WTC11 (cell line): ENCODE measurements at regions not wholly inside any gene's neighbourhood (a gene's known extent, or its start where the extent isn't known, plus 50 kb on each side); places are given as distances from the start of the nearest gene placed in this dataset.

Experiments
- ATAC-seq: fragments of 200-7000 bp; cut with Tn5 transposase; 2 replicates; pipeline ENCODE4 v1.10.0; 2021; ENCODE audit warnings: mild to moderate bottlenecking, moderate library complexity
- CTCF ChIA-PET: fragments of 300-600 bp; sonication (Branson Sonifier 250); formaldehyde crosslinking; loops from one replicate; lab custom pipeline; 2021; ENCODE audit warnings: antibody characterized with exemption; lab: Charles Lee
- POLR2A ChIA-PET: fragments of 350-600 bp; sonication (Branson Sonifier 250); formaldehyde crosslinking; loops from one replicate; lab custom pipeline; 2021; ENCODE audit warnings: antibody characterized with exemption; lab: Charles Lee
- DNase-seq: peaks from one replicate; pipeline ENCODE4 v3.0.0; 2021; ENCODE audit warnings: low spot score
- H3K27ac Mint-ChIP-seq: 2 replicates; pipeline ENCODE4 v1.8.0; 2021; ENCODE audit warnings: mixed read lengths
- H3K27me3 Mint-ChIP-seq: 2 replicates; pipeline ENCODE4 v1.8.0; 2021; ENCODE audit warnings: low read depth, mild to moderate bottlenecking, moderate library complexity, mixed read lengths
- H3K36me3 Mint-ChIP-seq: 2 replicates; pipeline ENCODE4 v1.8.0; 2021; ENCODE audit warnings: mixed read lengths
- H3K4me1 Mint-ChIP-seq: 2 replicates; pipeline ENCODE4 v1.8.0; 2022; ENCODE audit warnings: mixed read lengths
- H3K4me3 Mint-ChIP-seq: 2 replicates; pipeline ENCODE4 v1.8.0; 2021; ENCODE audit warnings: mild to moderate bottlenecking, moderate library complexity, mixed read lengths
- H3K9me3 Mint-ChIP-seq: 2 replicates; pipeline ENCODE4 v1.8.0; 2021; ENCODE audit warnings: mixed read lengths
- FOXJ3 ChIP-seq: sonication (generic); formaldehyde crosslinking; IDR thresholded peaks from 2 replicates; pipeline ENCODE4 v1.9.0; 2021; ENCODE audit warnings: missing genetic modification reagents, mild to moderate bottlenecking, borderline replicate concordance
- FOXK1 ChIP-seq: sonication (generic); formaldehyde crosslinking; IDR thresholded peaks from 2 replicates; pipeline ENCODE4 v1.8.0; 2022; ENCODE audit warnings: mild to moderate bottlenecking, moderate library complexity, missing genetic modification reagents
- GTF2I ChIP-seq: fragments of 250-450 bp; sonication (Bioruptor Pico); conservative IDR thresholded peaks from 2 replicates; pipeline ENCODE4 v1.4.0; 2021; ENCODE audit warnings: mild to moderate bottlenecking
- NFYB ChIP-seq: sonication (generic); formaldehyde crosslinking; conservative IDR thresholded peaks from 2 replicates; pipeline ENCODE4 v1.8.0; 2022; ENCODE audit warnings: low read depth, missing genetic modification reagents
- RORB ChIP-seq: fragments of 250-450 bp; sonication (Bioruptor Pico); IDR thresholded peaks from 2 replicates; pipeline ENCODE4 v1.9.0; 2021; ENCODE audit warnings: mild to moderate bottlenecking
- ZNF121 ChIP-seq: sonication (generic); formaldehyde crosslinking; IDR thresholded peaks from 2 replicates; pipeline ENCODE4 v1.8.0; 2023; ENCODE audit warnings: missing genetic modification reagents
- ZNF396 ChIP-seq: fragments of 250-450 bp; sonication (Bioruptor Pico); IDR thresholded peaks from 2 replicates; pipeline ENCODE4 v1.8.0; 2021; ENCODE audit warnings: mild to moderate bottlenecking, moderate library complexity, borderline replicate concordance
- TF ChIP-seq, protein P1 (sequence below): fragments of 250-450 bp; sonication (Bioruptor Pico); IDR thresholded peaks from 2 replicates; pipeline ENCODE4 v1.9.0; 2021; ENCODE audit warnings: moderate library complexity, mild to moderate bottlenecking, inconsistent platforms, borderline replicate concordance
- TF ChIP-seq, protein P2 (sequence below): sonication (generic); formaldehyde crosslinking; IDR thresholded peaks from 2 replicates; pipeline ENCODE4 v1.8.1; 2023; ENCODE audit warnings: mild to moderate bottlenecking, missing genetic modification reagents
- TF ChIP-seq, protein P3 (sequence below): sonication (generic); formaldehyde crosslinking; IDR thresholded peaks from 2 replicates; pipeline ENCODE4 v1.8.1; 2023; ENCODE audit warnings: mild to moderate bottlenecking, missing genetic modification reagents, moderate library complexity
- TF ChIP-seq, protein P4 (sequence below): sonication (generic); formaldehyde crosslinking; IDR thresholded peaks from 2 replicates; pipeline ENCODE4 v1.8.1; 2022; ENCODE audit warnings: missing genetic modification reagents, borderline replicate concordance
- TF ChIP-seq, protein P5 (sequence below): sonication (generic); formaldehyde crosslinking; IDR thresholded peaks from 2 replicates; pipeline ENCODE4 v1.8.1; 2022; ENCODE audit warnings: low read depth, mild to moderate bottlenecking, moderate library complexity, missing genetic modification reagents, borderline replicate concordance
- TF ChIP-seq, protein P6 (sequence below): sonication (generic); formaldehyde crosslinking; IDR thresholded peaks from 2 replicates; pipeline ENCODE4 v1.8.0; 2023; ENCODE audit warnings: mild to moderate bottlenecking, missing genetic modification reagents
- TF ChIP-seq, protein P7 (sequence below): fragments of 250-450 bp; sonication (Bioruptor Pico); IDR thresholded peaks from 2 replicates; pipeline ENCODE4 v2.1.2; 2022; ENCODE audit warnings: mild to moderate bottlenecking, moderate library complexity
- TF ChIP-seq, protein P8 (sequence below): sonication (generic); formaldehyde crosslinking; conservative IDR thresholded peaks from 2 replicates; pipeline ENCODE4 v1.8.1; 2023; ENCODE audit warnings: mild to moderate bottlenecking, low read depth, missing genetic modification reagents, moderate library complexity
- TF ChIP-seq, protein P9 (sequence below): sonication (generic); formaldehyde crosslinking; IDR thresholded peaks from 2 replicates; pipeline ENCODE4 v1.8.0; 2023; ENCODE audit warnings: missing genetic modification reagents, mild to moderate bottlenecking, borderline replicate concordance

DNA sequence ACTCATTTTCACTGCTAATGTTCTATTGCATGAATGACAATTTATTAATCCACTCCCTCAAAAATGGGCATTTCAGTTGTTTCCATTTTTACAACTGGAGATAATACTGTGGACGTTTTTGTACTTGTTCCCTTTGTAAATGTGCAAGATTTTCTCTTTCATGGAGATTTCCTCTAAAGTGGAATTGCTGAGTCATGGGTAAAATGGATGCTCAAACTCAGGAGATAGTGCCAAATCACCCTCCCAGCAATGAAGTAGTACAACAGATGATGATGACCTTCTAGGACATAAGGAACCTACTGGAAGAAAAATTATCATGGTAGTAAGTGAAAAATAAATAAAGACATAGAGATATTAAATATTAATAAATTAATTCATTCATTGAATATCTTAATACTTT, 460.8 kb upstream of the CHST9 start:
- H3K27me3 Mint-ChIP-seq = no peaks in the 10 kb centered on the region
- ChIA-PET CTCF (no interaction called here), POLR2A (no interaction called here)
- H3K9me3 Mint-ChIP-seq = no peaks in the 10 kb centered on the region; the same call in 1 of the 2 replicates
- H3K4me3 Mint-ChIP-seq = no peak overlapping the region
- H3K4me1 Mint-ChIP-seq = peaks cover 17% of the 10 kb centered on the region
- no peak for DNase-seq
- TF ChIP-seq, protein P1, sequence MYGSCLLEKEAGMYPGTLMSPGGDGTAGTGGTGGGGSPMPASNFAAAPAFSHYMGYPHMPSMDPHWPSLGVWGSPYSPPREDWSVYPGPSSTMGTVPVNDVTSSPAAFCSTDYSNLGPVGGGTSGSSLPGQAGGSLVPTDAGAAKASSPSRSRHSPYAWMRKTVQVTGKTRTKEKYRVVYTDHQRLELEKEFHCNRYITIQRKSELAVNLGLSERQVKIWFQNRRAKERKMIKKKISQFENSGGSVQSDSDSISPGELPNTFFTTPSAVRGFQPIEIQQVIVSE (CRISPR knock-in tag) = no peak
- TF ChIP-seq NFYB (CRISPR knock-in tag) = no peak
- no peak for TF ChIP-seq FOXK1 (CRISPR knock-in tag)
- TF ChIP-seq, protein P2, sequence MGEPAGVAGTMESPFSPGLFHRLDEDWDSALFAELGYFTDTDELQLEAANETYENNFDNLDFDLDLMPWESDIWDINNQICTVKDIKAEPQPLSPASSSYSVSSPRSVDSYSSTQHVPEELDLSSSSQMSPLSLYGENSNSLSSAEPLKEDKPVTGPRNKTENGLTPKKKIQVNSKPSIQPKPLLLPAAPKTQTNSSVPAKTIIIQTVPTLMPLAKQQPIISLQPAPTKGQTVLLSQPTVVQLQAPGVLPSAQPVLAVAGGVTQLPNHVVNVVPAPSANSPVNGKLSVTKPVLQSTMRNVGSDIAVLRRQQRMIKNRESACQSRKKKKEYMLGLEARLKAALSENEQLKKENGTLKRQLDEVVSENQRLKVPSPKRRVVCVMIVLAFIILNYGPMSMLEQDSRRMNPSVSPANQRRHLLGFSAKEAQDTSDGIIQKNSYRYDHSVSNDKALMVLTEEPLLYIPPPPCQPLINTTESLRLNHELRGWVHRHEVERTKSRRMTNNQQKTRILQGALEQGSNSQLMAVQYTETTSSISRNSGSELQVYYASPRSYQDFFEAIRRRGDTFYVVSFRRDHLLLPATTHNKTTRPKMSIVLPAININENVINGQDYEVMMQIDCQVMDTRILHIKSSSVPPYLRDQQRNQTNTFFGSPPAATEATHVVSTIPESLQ (CRISPR knock-in tag) = no peak
- TF ChIP-seq FOXJ3 (CRISPR knock-in tag) = no peak
- TF ChIP-seq ZNF121 (CRISPR knock-in tag) = no peak
- TF ChIP-seq, protein P3, sequence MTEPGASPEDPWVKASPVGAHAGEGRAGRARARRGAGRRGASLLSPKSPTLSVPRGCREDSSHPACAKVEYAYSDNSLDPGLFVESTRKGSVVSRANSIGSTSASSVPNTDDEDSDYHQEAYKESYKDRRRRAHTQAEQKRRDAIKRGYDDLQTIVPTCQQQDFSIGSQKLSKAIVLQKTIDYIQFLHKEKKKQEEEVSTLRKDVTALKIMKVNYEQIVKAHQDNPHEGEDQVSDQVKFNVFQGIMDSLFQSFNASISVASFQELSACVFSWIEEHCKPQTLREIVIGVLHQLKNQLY (CRISPR knock-in tag) = no peak
- TF ChIP-seq, protein P4, sequence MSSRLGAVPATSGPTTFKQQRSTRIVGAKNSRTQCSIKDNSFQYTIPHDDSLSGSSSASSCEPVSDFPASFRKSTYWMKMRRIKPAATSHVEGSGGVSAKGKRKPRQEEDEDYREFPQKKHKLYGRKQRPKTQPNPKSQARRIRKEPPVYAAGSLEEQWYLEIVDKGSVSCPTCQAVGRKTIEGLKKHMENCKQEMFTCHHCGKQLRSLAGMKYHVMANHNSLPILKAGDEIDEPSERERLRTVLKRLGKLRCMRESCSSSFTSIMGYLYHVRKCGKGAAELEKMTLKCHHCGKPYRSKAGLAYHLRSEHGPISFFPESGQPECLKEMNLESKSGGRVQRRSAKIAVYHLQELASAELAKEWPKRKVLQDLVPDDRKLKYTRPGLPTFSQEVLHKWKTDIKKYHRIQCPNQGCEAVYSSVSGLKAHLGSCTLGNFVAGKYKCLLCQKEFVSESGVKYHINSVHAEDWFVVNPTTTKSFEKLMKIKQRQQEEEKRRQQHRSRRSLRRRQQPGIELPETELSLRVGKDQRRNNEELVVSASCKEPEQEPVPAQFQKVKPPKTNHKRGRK (CRISPR knock-in tag) = no peak
- no peak overlapping the region for H3K27ac Mint-ChIP-seq
- H3K36me3 Mint-ChIP-seq = no peaks in the 10 kb centered on the region
- no peak for ATAC-seq

DNA sequence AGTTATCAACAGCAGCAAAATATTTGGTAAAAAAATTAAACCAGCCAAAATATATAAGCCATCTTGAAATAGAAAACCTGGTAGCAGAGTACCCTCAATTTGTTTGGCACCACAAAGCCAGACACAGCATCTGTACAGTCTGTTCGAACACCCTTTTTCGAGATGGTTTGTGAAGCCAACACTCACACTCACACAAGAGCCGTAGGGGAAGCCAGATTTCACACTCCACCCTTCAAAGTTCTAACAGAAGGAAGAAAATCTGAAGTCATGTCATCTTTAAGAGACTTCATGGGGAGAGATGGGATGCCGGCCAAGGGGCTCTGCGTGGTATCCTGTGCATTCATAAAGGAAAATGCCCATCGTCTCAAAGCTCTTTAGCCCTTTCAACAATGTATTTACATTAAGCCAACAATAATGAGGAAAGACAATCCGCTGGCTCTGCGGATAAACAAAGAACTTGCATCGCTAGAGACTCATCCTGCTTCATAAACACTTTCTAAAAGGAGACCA, 451.5 kb upstream of the CHST9 start:
- DNase-seq = no peak
- H3K27ac Mint-ChIP-seq = no peak overlapping the region
- ChIA-PET POLR2A (no interaction called here), CTCF (no interaction called here)
- H3K4me3 Mint-ChIP-seq = no peak overlapping the region
- no peaks in the 10 kb centered on the region for H3K4me1 Mint-ChIP-seq
- H3K27me3 Mint-ChIP-seq = no peaks in the 10 kb centered on the region
- no peak for ATAC-seq
- no peaks in the 10 kb centered on the region for H3K36me3 Mint-ChIP-seq
- peaks cover 4% of the 10 kb centered on the region for H3K9me3 Mint-ChIP-seq
- TF ChIP-seq, protein P5, sequence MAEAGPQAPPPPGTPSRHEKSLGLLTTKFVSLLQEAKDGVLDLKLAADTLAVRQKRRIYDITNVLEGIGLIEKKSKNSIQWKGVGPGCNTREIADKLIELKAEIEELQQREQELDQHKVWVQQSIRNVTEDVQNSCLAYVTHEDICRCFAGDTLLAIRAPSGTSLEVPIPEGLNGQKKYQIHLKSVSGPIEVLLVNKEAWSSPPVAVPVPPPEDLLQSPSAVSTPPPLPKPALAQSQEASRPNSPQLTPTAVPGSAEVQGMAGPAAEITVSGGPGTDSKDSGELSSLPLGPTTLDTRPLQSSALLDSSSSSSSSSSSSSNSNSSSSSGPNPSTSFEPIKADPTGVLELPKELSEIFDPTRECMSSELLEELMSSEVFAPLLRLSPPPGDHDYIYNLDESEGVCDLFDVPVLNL (CRISPR knock-in tag) = no peak
- TF ChIP-seq ZNF396 (CRISPR knock-in tag) (no peak), RORB (no peak), GTF2I (CRISPR knock-in tag) (no peak)
- TF ChIP-seq, protein P6, sequence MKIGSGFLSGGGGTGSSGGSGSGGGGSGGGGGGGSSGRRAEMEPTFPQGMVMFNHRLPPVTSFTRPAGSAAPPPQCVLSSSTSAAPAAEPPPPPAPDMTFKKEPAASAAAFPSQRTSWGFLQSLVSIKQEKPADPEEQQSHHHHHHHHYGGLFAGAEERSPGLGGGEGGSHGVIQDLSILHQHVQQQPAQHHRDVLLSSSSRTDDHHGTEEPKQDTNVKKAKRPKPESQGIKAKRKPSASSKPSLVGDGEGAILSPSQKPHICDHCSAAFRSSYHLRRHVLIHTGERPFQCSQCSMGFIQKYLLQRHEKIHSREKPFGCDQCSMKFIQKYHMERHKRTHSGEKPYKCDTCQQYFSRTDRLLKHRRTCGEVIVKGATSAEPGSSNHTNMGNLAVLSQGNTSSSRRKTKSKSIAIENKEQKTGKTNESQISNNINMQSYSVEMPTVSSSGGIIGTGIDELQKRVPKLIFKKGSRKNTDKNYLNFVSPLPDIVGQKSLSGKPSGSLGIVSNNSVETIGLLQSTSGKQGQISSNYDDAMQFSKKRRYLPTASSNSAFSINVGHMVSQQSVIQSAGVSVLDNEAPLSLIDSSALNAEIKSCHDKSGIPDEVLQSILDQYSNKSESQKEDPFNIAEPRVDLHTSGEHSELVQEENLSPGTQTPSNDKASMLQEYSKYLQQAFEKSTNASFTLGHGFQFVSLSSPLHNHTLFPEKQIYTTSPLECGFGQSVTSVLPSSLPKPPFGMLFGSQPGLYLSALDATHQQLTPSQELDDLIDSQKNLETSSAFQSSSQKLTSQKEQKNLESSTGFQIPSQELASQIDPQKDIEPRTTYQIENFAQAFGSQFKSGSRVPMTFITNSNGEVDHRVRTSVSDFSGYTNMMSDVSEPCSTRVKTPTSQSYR (CRISPR knock-in tag) = no peak
- TF ChIP-seq, protein P7, sequence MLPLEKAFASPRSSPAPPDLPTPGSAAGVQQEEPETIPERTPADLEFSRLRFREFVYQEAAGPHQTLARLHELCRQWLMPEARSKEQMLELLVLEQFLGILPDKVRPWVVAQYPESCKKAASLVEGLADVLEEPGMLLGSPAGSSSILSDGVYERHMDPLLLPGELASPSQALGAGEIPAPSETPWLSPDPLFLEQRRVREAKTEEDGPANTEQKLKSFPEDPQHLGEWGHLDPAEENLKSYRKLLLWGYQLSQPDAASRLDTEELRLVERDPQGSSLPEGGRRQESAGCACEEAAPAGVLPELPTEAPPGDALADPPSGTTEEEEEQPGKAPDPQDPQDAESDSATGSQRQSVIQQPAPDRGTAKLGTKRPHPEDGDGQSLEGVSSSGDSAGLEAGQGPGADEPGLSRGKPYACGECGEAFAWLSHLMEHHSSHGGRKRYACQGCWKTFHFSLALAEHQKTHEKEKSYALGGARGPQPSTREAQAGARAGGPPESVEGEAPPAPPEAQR = no peak
- TF ChIP-seq, protein P8, sequence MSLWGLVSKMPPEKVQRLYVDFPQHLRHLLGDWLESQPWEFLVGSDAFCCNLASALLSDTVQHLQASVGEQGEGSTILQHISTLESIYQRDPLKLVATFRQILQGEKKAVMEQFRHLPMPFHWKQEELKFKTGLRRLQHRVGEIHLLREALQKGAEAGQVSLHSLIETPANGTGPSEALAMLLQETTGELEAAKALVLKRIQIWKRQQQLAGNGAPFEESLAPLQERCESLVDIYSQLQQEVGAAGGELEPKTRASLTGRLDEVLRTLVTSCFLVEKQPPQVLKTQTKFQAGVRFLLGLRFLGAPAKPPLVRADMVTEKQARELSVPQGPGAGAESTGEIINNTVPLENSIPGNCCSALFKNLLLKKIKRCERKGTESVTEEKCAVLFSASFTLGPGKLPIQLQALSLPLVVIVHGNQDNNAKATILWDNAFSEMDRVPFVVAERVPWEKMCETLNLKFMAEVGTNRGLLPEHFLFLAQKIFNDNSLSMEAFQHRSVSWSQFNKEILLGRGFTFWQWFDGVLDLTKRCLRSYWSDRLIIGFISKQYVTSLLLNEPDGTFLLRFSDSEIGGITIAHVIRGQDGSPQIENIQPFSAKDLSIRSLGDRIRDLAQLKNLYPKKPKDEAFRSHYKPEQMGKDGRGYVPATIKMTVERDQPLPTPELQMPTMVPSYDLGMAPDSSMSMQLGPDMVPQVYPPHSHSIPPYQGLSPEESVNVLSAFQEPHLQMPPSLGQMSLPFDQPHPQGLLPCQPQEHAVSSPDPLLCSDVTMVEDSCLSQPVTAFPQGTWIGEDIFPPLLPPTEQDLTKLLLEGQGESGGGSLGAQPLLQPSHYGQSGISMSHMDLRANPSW (CRISPR knock-in tag) = no peak
- TF ChIP-seq, protein P9, sequence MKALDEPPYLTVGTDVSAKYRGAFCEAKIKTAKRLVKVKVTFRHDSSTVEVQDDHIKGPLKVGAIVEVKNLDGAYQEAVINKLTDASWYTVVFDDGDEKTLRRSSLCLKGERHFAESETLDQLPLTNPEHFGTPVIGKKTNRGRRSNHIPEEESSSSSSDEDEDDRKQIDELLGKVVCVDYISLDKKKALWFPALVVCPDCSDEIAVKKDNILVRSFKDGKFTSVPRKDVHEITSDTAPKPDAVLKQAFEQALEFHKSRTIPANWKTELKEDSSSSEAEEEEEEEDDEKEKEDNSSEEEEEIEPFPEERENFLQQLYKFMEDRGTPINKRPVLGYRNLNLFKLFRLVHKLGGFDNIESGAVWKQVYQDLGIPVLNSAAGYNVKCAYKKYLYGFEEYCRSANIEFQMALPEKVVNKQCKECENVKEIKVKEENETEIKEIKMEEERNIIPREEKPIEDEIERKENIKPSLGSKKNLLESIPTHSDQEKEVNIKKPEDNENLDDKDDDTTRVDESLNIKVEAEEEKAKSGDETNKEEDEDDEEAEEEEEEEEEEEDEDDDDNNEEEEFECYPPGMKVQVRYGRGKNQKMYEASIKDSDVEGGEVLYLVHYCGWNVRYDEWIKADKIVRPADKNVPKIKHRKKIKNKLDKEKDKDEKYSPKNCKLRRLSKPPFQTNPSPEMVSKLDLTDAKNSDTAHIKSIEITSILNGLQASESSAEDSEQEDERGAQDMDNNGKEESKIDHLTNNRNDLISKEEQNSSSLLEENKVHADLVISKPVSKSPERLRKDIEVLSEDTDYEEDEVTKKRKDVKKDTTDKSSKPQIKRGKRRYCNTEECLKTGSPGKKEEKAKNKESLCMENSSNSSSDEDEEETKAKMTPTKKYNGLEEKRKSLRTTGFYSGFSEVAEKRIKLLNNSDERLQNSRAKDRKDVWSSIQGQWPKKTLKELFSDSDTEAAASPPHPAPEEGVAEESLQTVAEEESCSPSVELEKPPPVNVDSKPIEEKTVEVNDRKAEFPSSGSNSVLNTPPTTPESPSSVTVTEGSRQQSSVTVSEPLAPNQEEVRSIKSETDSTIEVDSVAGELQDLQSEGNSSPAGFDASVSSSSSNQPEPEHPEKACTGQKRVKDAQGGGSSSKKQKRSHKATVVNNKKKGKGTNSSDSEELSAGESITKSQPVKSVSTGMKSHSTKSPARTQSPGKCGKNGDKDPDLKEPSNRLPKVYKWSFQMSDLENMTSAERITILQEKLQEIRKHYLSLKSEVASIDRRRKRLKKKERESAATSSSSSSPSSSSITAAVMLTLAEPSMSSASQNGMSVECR (CRISPR knock-in tag) = no peak
